Ramos (cell line): ENCODE measurements at regions not wholly inside any gene's neighbourhood (a gene's known extent, or its start where the extent isn't known, plus 50 kb on each side); places are given as distances from the start of the nearest gene placed in this dataset.

ENCODE experiments used
- in situ Hi-C: fragments of 300-500 bp; cut with MboI; formaldehyde crosslinking; loops from one replicate; pipeline ENCODE4 v1.14.3; 2022; ENCODE audit warnings: low sequenced_read_pairs; ENCODE audit not compliant: unreplicated experiment

- in situ Hi-C loops = no loop called here
Measured at GRCh38 chr10:21076381-21076780, 179.3 kb upstream of the NEBL start.

DNA sequence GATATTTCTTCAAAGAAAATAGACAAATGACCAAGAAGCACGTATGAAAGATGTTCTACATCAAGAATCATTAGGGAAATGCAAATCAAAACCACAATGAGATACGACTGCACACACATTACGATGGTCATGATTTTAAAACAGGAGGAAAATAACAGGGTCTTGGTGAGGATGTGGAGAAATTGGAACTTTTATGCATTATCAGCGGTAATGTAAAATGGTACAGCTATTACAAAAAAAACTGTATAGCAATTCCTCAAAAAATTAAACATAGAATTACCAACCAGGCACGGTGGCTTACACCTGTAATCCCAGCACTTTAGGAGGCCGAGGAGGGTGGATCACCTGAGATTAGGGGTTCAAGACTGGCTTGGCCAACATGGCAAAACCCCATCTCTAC is 178.8 kb upstream of the NEBL start:
- in situ Hi-C loops = no loop called here

DNA sequence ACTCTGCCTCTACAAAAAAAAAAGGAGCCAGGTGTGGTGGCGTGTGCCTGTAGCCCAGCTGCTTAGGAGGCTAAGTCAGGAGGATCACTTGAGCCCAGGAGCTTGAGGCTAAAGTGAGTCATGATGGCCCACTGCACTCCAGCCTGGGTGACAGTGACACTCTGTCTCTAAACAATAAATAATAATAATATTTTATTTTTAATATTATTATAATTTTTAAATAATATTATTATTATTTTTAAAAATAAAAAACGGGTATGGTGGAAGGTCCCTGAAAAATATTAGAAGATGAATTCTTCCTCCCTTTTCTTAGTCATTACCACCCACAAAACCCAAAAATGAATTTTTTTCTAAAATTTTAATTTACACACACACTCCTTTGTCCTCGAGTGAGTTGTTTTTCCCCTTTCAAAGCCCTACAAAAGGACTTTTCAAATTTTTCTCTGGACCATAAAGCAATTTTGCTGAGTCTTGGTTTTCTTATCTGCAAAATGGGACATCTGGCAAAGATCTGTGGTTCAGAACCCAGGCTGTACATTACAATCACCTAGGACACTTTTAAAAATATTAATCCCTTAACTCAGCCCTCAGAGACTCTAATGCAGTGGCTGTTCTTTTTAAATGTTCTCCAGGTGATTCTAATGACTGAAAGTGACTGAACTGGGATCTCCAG is 174.0 kb upstream of the NEBL start:
- in situ Hi-C loops = no loop called here

DNA sequence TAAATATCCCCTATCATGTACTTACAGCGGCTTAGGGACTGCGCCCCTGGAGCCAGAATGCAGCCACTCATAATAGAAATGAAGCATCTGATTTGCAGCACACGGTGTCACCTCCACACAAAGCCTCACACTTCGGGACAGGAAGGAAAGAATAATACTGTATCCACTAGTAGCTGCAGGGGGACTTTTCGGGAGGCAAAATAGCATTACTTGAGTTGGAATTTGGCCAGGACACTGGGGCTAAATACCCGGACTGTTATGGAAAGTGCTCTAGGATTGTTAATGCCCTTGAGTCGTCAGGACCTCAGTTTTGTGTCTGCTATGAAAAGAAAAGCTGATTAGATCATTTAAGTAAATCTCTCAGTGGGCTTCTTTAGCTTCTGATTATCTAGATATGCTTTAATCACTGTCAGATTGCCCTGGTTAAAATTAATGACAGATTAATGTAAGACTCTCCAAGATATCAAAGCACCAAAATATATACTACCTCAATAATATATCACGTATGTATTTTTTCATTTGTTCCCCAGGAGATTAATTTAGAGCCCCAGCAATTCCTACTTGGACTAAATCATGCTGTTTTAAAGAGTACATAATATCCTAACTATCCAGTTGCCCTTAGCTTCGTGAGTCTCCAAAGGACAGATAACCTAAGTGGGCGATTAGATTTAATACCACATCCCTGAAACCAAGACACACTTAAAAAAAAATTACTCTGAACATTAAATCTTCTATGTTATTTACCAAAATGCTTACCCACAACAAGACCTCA is 173.0 kb upstream of the NEBL start:
- in situ Hi-C loops = no loop called here

DNA sequence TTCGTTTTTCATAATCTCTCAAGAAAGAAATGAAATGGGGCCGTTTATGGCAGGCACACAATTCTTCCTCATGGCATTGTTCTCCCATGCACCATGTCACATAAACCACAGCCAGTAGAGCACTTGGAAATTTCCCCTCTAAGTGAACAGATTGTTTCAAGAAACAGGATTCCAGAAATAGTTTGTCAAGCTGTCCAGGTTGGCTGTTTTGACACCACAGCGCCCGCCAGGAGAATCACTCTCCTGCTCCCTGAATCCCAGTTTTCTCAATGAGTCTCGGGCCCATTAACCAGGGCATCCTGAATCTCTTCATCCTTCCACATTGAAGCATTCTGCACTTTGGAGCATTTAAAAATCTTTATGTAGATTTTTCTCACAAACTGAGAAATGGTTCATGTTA is 172.2 kb upstream of the NEBL start:
- in situ Hi-C loops = no loop called here

GRCh38 chr10:21068026-21068656 is 171.0 kb upstream of the NEBL start:
- in situ Hi-C loops = no loop called here

DNA sequence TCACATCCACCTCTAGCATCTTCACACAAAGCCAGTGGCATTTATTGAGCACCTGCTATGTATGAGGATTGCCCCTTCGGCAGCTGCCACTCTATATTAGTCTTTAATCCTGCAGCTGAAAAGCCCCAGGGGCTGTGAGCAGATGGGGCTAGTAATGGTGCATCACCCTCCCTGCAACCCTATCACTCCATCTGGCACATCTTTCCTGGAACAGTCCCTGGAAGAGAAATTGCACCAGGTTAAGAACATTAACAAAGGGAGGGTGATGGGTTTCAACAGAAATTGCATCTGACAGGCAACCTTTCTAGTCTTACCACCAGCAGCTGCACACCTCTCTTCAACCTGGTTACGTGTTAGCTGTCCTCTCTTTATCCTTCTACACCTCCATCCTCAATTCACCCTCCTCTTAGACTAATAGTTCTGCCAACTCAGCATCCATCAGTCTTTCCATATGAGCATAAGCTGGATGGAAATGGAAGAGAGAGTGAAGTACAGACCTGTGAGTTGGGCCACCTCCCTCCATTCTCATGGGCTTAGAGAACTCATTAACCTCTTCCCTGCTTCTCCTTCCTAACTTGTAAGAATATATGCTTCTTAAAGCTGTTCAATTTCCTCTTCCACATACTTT is 168.6 kb upstream of the NEBL start:
- in situ Hi-C loops = no loop called here

GRCh38 chr10:21061982-21062381 is 164.9 kb upstream of the NEBL start:
- in situ Hi-C loops = no loop called here

DNA sequence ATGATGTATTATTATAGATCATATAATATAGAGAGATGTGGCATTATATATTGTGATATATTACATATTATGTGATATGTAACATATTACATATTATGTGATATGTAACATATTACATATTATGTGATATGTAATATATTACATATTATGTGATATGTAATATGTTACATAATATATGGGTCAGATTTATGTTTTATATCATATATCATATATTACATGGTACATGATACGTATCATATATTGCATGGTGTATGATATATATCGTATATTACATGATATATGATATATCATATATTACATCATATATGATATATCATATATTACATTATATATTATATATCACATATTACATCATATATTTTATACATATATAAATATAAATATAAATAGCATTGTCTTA is 164.1 kb upstream of the NEBL start:
- in situ Hi-C loops = no loop called here

DNA sequence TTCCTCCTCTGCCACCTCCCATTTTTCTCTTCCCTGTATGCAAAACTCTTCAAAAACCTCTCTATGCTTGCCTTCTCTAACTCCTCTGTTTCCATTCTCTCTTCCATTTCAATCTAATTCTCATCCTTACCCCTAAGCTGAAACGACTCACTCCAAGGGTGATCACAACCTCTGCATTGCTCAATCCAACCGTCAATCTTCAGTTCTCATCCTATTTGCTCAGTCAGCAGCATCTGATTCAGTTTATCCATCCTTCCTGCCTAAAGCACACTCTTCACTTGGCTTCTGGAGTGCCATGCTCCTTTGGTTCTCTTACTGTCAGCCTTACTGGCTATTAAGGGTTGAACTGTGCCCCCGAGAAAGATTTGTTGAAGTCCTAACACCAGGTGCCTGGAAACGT is 163.5 kb upstream of the NEBL start:
- in situ Hi-C loops = no loop called here

DNA sequence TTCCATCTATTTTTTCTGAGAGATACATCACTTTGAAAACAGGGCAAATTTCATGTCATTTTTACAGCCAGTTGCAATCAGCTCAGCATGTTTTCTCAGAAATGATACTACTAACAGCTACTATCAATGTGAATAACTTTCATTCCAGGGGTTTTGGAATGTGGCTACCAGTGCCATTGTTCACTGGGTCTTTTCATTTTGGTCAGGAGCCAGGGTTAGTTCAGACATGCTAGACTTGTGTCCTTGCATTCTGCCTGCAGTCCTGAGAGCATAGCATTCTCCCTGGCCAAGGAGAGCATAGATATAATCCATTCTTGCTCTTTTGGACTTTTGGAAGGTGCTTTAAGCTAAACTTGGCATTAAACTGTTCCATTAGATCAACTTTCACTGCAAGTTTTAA is 160.9 kb upstream of the NEBL start:
- in situ Hi-C loops = no loop called here

GRCh38 chr10:21057436-21057835 is 160.3 kb upstream of the NEBL start:
- in situ Hi-C loops = no loop called here

GRCh38 chr10:21056461-21056860 is 159.3 kb upstream of the NEBL start:
- in situ Hi-C loops = no loop called here

DNA sequence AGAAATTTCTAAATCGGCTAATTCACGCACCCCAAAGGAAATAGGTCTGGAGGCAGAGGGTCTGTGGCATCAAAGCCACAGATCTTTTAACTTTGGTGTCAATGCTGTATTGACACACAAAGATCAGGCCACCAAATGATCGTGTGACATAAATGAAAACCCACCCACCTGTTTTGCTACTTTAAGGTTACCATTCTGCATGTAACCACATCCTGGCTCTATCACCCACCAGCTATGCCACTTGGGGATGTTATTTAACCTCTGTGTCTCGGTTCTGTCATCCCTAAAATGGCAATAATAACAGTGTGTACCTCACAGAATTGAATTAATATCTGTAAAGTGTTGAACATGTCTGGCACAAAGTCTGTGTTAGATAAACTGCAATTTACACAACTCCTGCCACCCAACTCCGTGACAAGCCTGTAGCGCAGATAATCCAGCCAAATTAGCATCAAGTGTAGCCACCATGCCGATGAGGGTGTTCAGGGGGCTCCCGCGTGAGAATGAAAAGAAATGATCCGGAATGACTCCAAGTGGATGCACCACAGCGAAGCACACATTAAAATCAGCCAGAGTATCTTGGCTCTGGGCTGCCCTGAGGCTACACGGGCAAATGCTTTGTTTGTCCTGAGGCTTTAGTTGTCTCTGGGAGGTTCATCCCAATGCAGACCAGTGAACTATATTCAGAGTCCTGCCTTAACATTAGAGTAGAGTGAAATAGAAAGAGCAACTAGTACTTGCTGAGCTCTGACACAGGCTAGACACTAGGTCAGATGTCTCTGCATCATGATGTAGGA is 158.4 kb upstream of the NEBL start:
- in situ Hi-C loops = no loop called here

GRCh38 chr10:21053953-21054690 is 157.0 kb upstream of the NEBL start:
- in situ Hi-C loops = no loop called here

- in situ Hi-C loops = no loop called here
Measured at GRCh38 chr10:21052709-21053104, 155.6 kb upstream of the NEBL start.

DNA sequence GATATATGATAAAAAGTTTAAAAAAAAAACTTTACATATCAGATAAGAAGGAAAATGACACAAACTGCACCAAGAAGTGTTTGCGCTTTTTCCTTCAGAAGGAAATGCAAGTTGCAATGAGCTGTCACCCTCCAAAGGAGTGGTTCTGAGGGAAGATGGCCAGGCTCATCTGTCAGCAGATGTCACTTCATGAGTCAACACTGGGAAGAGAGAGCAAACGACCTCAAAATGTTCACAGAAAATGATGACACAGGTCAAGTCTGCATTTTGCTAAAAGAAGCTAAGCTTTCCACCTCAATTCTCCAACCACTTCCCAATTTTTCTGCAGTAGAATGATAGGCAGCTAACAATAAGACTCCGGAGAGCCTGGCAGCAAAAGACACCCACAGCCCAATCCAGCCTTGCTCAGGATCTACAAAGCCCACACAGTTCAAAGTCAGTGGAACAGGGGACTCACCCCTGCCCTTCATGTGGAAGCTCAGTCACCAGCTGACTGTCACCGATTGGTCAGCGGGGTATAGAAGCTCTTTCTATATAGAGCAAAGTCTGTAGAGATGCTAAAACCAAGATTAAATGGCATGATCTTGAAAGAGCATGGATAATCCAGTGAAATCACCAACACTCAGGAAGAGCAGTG is 155.1 kb upstream of the NEBL start:
- in situ Hi-C loops = no loop called here

DNA sequence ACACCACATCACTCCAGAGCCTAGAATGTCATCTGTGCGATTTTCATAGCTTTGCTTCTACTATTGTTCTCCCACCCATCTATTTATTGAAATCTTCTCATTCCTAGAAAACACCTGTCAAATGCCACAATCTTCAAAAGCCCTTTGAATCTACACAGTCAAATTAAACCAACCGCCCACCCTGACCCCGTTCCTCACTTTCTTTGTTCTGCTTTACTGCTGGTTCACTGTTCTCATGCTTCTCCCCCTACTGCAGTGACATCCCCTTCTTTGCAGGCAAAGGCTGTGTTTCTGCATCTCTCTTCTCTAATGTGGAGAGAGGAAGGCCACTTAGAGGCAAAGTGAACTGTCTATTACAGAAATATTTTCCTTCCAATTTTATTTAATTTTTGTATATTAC is 152.4 kb upstream of the NEBL start:
- in situ Hi-C loops = no loop called here

DNA sequence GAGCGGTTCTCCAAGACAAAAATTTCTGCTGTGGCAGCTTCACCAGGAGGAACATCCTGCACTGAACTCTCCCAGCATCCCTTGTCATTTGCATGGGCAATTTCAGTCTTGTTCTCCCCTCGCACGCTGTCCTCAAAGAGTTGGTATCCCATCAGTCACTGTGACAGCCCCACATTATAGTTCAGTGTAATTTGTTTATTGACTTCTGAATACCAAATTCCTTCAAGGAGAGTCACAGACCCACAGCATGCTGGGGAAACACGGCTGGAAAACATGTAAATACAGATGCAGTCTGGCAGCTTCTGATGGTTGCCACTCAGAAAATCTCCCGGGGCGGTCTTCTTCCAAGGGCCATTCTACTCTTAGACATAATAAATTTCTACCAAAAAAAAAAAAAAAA is 151.0 kb upstream of the NEBL start:
- in situ Hi-C loops = no loop called here
